WTC11 (cell line): ENCODE measurements at regions not wholly inside any gene's neighbourhood (a gene's known extent, or its start where the extent isn't known, plus 50 kb on each side); places are given as distances from the start of the nearest gene placed in this dataset.

Experiments
- ATAC-seq: fragments of 200-7000 bp; cut with Tn5 transposase; 2 replicates; pipeline ENCODE4 v1.10.0; 2021; ENCODE audit warnings: mild to moderate bottlenecking, moderate library complexity
- CTCF ChIA-PET: fragments of 300-600 bp; sonication (Branson Sonifier 250); formaldehyde crosslinking; loops from one replicate; lab custom pipeline; 2021; ENCODE audit warnings: antibody characterized with exemption; lab: Charles Lee
- POLR2A ChIA-PET: fragments of 350-600 bp; sonication (Branson Sonifier 250); formaldehyde crosslinking; loops from one replicate; lab custom pipeline; 2021; ENCODE audit warnings: antibody characterized with exemption; lab: Charles Lee
- DNase-seq: peaks from one replicate; pipeline ENCODE4 v3.0.0; 2021; ENCODE audit warnings: low spot score
- H3K27ac Mint-ChIP-seq: 2 replicates; pipeline ENCODE4 v1.8.0; 2021; ENCODE audit warnings: mixed read lengths
- H3K27me3 Mint-ChIP-seq: 2 replicates; pipeline ENCODE4 v1.8.0; 2021; ENCODE audit warnings: low read depth, mild to moderate bottlenecking, moderate library complexity, mixed read lengths
- H3K36me3 Mint-ChIP-seq: 2 replicates; pipeline ENCODE4 v1.8.0; 2021; ENCODE audit warnings: mixed read lengths
- H3K4me1 Mint-ChIP-seq: 2 replicates; pipeline ENCODE4 v1.8.0; 2022; ENCODE audit warnings: mixed read lengths
- H3K4me3 Mint-ChIP-seq: 2 replicates; pipeline ENCODE4 v1.8.0; 2021; ENCODE audit warnings: mild to moderate bottlenecking, moderate library complexity, mixed read lengths
- H3K9me3 Mint-ChIP-seq: 2 replicates; pipeline ENCODE4 v1.8.0; 2021; ENCODE audit warnings: mixed read lengths
- AFF4 ChIP-seq: sonication (generic); formaldehyde crosslinking; IDR thresholded peaks from 2 replicates; pipeline ENCODE4 v1.8.1; 2023; ENCODE audit warnings: mild to moderate bottlenecking, missing genetic modification reagents, borderline replicate concordance
- ARID4B ChIP-seq: sonication (generic); formaldehyde crosslinking; IDR thresholded peaks from 2 replicates; pipeline ENCODE4 v1.8.0; 2023; ENCODE audit warnings: missing genetic modification reagents, mild to moderate bottlenecking, borderline replicate concordance
- ATF6 ChIP-seq: sonication (generic); formaldehyde crosslinking; IDR thresholded peaks from 2 replicates; pipeline ENCODE4 v1.8.1; 2023; ENCODE audit warnings: mild to moderate bottlenecking, missing genetic modification reagents
- CREM ChIP-seq: sonication (generic); formaldehyde crosslinking; IDR thresholded peaks from 2 replicates; pipeline ENCODE4 v1.8.1; 2022; ENCODE audit warnings: mild to moderate bottlenecking, missing genetic modification reagents, moderate library complexity
- FOXP4 ChIP-seq: sonication (generic); formaldehyde crosslinking; IDR thresholded peaks from 2 replicates; pipeline ENCODE4 v1.8.0; 2022; ENCODE audit warnings: mild to moderate bottlenecking, missing genetic modification reagents
- NFE2L1 ChIP-seq: sonication (generic); formaldehyde crosslinking; IDR thresholded peaks from 2 replicates; pipeline ENCODE4 v1.8.1; 2023; ENCODE audit warnings: missing genetic modification reagents
- OVOL2 ChIP-seq: fragments of 250-450 bp; sonication (Bioruptor Pico); IDR thresholded peaks from 2 replicates; pipeline ENCODE4 v1.9.0; 2021; ENCODE audit warnings: mild to moderate bottlenecking, borderline replicate concordance
- RORB ChIP-seq: fragments of 250-450 bp; sonication (Bioruptor Pico); IDR thresholded peaks from 2 replicates; pipeline ENCODE4 v1.9.0; 2021; ENCODE audit warnings: mild to moderate bottlenecking
- SMAD4 ChIP-seq: sonication (generic); formaldehyde crosslinking; IDR thresholded peaks from 2 replicates; pipeline ENCODE4 v1.8.0; 2022; ENCODE audit warnings: mild to moderate bottlenecking, missing genetic modification reagents
- USF2 ChIP-seq: sonication (generic); formaldehyde crosslinking; IDR thresholded peaks from 2 replicates; pipeline ENCODE4 v1.8.1; 2023; ENCODE audit warnings: mild to moderate bottlenecking, missing genetic modification reagents, moderate library complexity
- ZBTB43 ChIP-seq: sonication (generic); formaldehyde crosslinking; IDR thresholded peaks from 2 replicates; pipeline ENCODE4 v1.8.1; 2023; ENCODE audit warnings: mild to moderate bottlenecking, missing genetic modification reagents
- ZNF121 ChIP-seq: sonication (generic); formaldehyde crosslinking; IDR thresholded peaks from 2 replicates; pipeline ENCODE4 v1.8.0; 2023; ENCODE audit warnings: missing genetic modification reagents
- ZSCAN18 ChIP-seq: fragments of 250-450 bp; sonication (Bioruptor Pico); IDR thresholded peaks from 2 replicates; pipeline ENCODE4 v2.1.2; 2022; ENCODE audit warnings: mild to moderate bottlenecking, moderate library complexity

- DNase-seq (no peak), ATAC-seq (peak; percentile 81)
- ChIA-PET POLR2A (no interaction called here), CTCF (no interaction called here)
- Mint-ChIP-seq H3K4me1 (peaks cover 2% of the 10 kb centered on the region), H3K4me3 (no peak overlapping the region), H3K27ac (no peak overlapping the region), H3K9me3 (peaks cover 28% of the 10 kb centered on the region), H3K27me3 (no peaks in the 10 kb centered on the region), H3K36me3 (no peaks in the 10 kb centered on the region)
- TF ChIP-seq USF2 (CRISPR knock-in tag) (no peak), NFE2L1 (CRISPR knock-in tag) (no peak), OVOL2 (CRISPR knock-in tag) (no peak), ZSCAN18 (CRISPR knock-in tag) (no peak), RORB (CRISPR knock-in tag) (no peak), AFF4 (CRISPR knock-in tag) (no peak), CREM (CRISPR knock-in tag) (no peak)
Observed at GRCh38 chr4:62449538-62449937, 1249.4 kb downstream of the ADGRL3 start.

- no peak for TF ChIP-seq ARID4B
- no peak for TF ChIP-seq FOXP4
- no peak for TF ChIP-seq RORB (CRISPR knock-in tag)
- no peak for TF ChIP-seq ZBTB43
- TF ChIP-seq ATF6 (CRISPR knock-in tag) = no peak
- no peak for TF ChIP-seq ZNF121 (CRISPR knock-in tag)
- no peak for TF ChIP-seq SMAD4 (CRISPR knock-in tag)
- CTCF ChIA-PET = no interaction called here
- no peak overlapping the region for H3K4me3 Mint-ChIP-seq
Observed at GRCh38 chr4:62448911-62449310, 1248.8 kb downstream of the ADGRL3 start.

More at GRCh38 chr4:62448911-62449310, 1248.8 kb downstream of the ADGRL3 start:
- POLR2A ChIA-PET = no interaction called here
- Mint-ChIP-seq H3K27me3 (no peaks in the 10 kb centered on the region), H3K4me1 (no peaks in the 10 kb centered on the region), H3K9me3 (peaks cover 28% of the 10 kb centered on the region), H3K36me3 (no peaks in the 10 kb centered on the region), H3K27ac (no peak overlapping the region)
- DNase-seq (no peak), ATAC-seq (no peak)
